AG04449 (cell line): ENCODE measurements at regions not wholly inside any gene's neighbourhood (a gene's known extent, or its start where the extent isn't known, plus 50 kb on each side); places are given as distances from the start of the nearest gene placed in this dataset.

Source experiments
- CTCF ChIA-PET: fragments of 350-600 bp; formaldehyde crosslinking; extraction: SDS; loops from one replicate; lab custom pipeline; 2021; ENCODE audit warnings: antibody characterized with exemption; lab: Yijun Ruan, JAX
- POLR2A ChIA-PET: fragments of 400-600, 350-600 bp; formaldehyde crosslinking; extraction: SDS; loops from one replicate; lab custom pipeline; 2020; ENCODE audit warnings: antibody characterized with exemption, inconsistent platforms; lab: Yijun Ruan, JAX
- DNase-seq: peaks from one replicate; pipeline ENCODE4 v3.0.0-alpha.2; 2010; ENCODE audit warnings: low read depth, low spot score
- H3K4me3 ChIP-seq: 2 replicates; pipeline ENCODE4 v1.5.1; 2011; ENCODE audit warnings: low read depth, mild to moderate bottlenecking, control low read depth, low read length
- TF ChIP-seq, protein P1 (sequence below): IDR thresholded peaks from one replicate; pipeline ENCODE4 v1.5.1; 2011; ENCODE audit warnings: mild to moderate bottlenecking, moderate library complexity, low read length, control low read depth, inconsistent platforms; ENCODE audit not compliant: insufficient read depth; ENCODE audit errors: missing control alignments

DNA sequence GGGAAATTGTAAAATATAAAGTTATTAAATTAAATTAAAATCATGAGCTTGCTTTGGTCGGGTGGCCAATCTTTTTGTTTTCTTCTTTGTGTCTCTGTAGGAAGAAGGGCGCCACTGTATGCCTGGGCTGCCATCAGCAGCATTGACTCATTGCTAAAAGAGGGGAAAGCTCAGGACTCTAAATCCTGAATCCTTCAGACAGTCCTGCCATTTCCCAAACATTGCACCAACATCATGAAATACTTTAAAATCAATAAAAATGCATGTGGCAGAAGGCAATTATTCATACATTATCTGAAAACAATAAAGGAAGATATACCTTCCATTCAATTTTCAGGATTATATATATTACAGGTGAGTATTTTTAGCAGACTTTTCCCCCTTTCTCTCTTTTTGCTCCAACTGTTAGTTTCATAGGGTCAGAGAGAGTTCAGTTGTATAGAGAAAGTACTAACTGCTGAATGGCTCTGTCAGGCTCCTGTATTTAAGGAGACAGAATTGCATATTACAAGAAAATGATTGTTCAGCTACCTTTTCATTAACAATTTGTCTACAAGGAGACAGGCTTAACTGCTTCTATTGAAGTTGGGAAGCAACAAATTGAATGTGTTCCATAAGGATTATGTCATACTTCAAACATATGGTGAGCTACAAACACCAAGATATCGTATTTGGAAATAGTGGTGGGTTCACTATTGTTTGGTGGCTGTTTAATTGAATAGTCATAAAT lies 95.7 kb downstream of the ATPSCKMT start:
- ChIA-PET POLR2A (no interaction called here), CTCF (interaction anchor here (0.8 to 3.5 kb wide), 6 partner anchors 11 to 379 kb away, joined by 3 to 14 read pairs (median 4); no protein-coding TSS in a partner anchor)
- DNase-seq, result no peak

DNA sequence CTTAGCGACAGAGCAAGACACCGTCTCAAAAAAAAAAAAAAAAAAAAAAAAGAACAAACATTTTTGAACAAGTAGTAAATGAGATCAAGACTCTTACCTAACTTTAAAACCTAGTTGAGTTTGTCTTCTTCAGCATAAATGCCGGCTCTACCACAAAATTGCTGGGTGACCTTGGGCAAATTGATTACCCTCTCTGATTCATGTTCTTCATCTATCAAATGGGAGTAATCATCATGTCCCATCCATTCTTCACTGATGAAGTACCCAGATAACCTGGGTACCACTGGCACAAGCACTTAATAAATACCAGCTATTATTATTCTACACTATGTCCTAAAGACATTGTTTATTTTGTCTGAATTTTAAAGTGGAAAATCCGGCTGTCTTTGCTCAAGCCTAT lies 96.3 kb downstream of the ATPSCKMT start:
- ChIA-PET CTCF (interaction anchor here (0.8 to 3.5 kb wide), 4 partner anchors 11 to 31 kb away, joined by 3 to 14 read pairs (median 4); no protein-coding TSS in a partner anchor), POLR2A (no interaction called here)
- TF ChIP-seq, protein P1, sequence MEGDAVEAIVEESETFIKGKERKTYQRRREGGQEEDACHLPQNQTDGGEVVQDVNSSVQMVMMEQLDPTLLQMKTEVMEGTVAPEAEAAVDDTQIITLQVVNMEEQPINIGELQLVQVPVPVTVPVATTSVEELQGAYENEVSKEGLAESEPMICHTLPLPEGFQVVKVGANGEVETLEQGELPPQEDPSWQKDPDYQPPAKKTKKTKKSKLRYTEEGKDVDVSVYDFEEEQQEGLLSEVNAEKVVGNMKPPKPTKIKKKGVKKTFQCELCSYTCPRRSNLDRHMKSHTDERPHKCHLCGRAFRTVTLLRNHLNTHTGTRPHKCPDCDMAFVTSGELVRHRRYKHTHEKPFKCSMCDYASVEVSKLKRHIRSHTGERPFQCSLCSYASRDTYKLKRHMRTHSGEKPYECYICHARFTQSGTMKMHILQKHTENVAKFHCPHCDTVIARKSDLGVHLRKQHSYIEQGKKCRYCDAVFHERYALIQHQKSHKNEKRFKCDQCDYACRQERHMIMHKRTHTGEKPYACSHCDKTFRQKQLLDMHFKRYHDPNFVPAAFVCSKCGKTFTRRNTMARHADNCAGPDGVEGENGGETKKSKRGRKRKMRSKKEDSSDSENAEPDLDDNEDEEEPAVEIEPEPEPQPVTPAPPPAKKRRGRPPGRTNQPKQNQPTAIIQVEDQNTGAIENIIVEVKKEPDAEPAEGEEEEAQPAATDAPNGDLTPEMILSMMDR, result no peak
- H3K4me3 ChIP-seq, result no peak overlapping the region
- DNase-seq, result no peak

More for the DNA sequence above, 95.7 kb downstream of the ATPSCKMT start:
- TF ChIP-seq, protein P1, result no peak
- no peak overlapping the region for H3K4me3 ChIP-seq

DNA sequence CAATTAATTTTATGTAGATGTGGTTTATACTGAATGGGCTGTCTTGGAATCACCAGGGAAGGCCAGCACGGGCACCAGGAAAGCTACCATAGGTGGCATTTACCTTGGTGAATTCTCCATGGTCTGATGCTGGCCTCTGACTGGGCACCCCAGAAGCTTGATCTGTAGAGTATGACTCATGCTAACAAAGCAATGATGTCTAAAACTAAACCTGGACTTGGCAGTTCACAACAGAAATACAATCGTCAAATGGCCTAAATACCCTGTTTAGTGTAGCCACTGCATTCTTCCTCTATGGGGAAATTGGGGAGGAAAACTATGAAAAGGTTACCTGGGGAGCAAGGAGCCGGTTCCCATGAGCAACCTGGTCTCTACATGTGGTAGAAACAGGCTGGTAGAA lies 98.0 kb downstream of the ATPSCKMT start:
- ChIA-PET CTCF (interaction anchor here (3.5 kb wide), 1 partner anchor 12 kb away, joined by 14 read pairs; no protein-coding TSS in a partner anchor), POLR2A (no interaction called here)
- DNase-seq, result no peak

DNA sequence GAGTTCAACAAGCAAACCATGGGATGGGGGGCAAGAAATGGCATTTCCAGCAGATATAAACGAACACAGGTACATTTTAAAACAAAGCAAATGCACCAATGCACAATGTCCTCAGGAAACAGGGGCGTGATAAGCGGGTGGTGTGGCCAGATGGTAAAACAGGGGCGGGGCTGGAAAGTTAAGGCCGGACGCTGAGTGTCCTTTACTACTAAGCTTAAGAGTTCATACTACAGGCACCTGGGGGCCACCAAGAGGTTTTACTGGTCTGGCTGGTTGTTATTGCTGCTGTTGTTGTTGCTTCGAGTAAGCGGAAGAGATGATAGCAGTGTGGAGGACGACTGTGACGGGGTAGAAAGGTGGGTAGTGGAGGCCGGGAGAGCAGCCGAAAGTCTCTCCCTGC lies 99.8 kb downstream of the ATPSCKMT start:
- H3K4me3 ChIP-seq, result no peak overlapping the region
- CTCF ChIA-PET, result interaction anchor here (2.2 kb wide), 1 partner anchor 10 kb away, joined by 5 read pairs; no protein-coding TSS in a partner anchor
- POLR2A ChIA-PET, result no interaction called here
- TF ChIP-seq, protein P1, result no peak
- no peak for DNase-seq

More for the DNA sequence above, 98.0 kb downstream of the ATPSCKMT start:
- TF ChIP-seq, protein P1, result no peak
- H3K4me3 ChIP-seq, result no peak overlapping the region

DNA sequence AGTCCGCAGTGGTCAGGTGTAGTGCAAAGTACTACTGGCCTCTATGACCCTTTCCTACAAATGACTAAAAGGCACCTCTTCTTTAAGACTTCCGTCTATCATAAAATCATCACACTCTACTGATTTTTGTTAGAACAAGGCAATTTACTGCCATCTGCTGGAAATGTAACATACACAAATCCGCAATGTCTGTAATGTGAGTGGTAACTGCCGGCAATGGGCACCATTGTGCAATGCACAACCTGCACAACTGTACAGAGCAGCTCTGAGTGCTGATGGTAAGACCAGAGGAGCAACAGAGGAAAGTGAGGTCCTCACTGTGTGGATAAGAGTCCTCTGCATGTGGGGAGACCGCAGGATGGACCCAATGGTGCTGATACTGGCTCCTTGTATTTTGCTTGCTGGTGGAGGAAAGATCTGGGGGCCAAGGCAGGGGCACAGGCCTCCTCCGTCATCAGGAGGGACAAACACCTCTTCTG lies 103.7 kb downstream of the ATPSCKMT start:
- ChIA-PET POLR2A (no interaction called here), CTCF (interaction anchor here (0.7 to 4.4 kb wide), 17 partner anchors 9 to 879 kb away, joined by 3 to 41 read pairs (median 3); no protein-coding TSS in a partner anchor)
- peak; percentile 9 for DNase-seq
- no peak overlapping the region for H3K4me3 ChIP-seq
- TF ChIP-seq, protein P1, result no peak

DNA sequence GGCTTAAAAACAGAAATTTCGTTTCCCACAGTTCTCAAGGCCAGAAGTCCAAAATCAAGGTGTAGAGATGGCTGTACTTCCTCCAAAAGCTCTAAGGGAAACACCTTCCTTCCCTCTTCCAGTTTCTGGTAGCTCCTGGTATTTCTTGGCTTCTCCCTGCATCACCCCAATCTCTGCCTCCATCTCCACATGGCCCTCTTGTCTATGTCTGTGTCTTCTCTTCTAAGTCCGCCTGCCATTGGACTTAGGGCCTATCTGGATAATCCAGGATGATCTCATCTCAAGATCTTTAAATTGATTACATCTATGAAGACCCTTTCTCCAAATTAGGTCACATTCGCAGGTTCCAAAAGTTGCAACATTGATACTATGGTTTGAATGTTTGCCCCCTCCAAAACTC lies 105.6 kb downstream of the ATPSCKMT start:
- H3K4me3 ChIP-seq, result no peak overlapping the region
- POLR2A ChIA-PET, result no interaction called here
- CTCF ChIA-PET, result interaction anchor here (1.2 to 2.1 kb wide), 6 partner anchors 10 to 377 kb away, joined by 3 to 11 read pairs (median 4); no protein-coding TSS in a partner anchor
- TF ChIP-seq, protein P1, result no peak
- no peak for DNase-seq
